A549 (cell line): ENCODE measurements at regions not wholly inside any gene's neighbourhood (a gene's known extent, or its start where the extent isn't known, plus 50 kb on each side); places are given as distances from the start of the nearest gene placed in this dataset.

Experiments used
- ATAC-seq, 2 experiments: fragments of 200-7000 bp in 1 of 2; fragments of >200 bp in 1 of 2; cut with Nextera tagmentation in 1 of 2; cut with Tn5 transposase in 1 of 2; 3 replicates each; pipeline versions ENCODE4 v1.8.0 to v1.9.1; 2018 to 2020; ENCODE audit warnings: mild to moderate bottlenecking in 1 of 2, moderate library complexity in 1 of 2
- CTCF ChIA-PET: fragments of 300-600 bp; sonication (Branson Sonifier 250); formaldehyde crosslinking; extraction: SDS; loops from one replicate; lab custom pipeline; 2021; ENCODE audit warnings: antibody characterized with exemption, inconsistent platforms; lab: Yijun Ruan, JAX
- POLR2A ChIA-PET: fragments of 350-600 bp; formaldehyde crosslinking; extraction: SDS; loops from one replicate; lab custom pipeline; 2021; ENCODE audit warnings: antibody characterized with exemption, inconsistent platforms; lab: Yijun Ruan, JAX
- DNase-seq, 2 experiments: peaks; one replicate each; pipeline versions ENCODE4 v3.0.0 to v3.0.0-alpha.2; 2011 to 2016; ENCODE audit warnings: low read depth in 1 of 2, low spot score in 1 of 2
- FAIRE-seq: peaks from 2 replicates; lab custom pipeline; 2011; peaks lifted over from hg19 to GRCh38; lab: Jason Lieb, UNC
- H3K27ac ChIP-seq, 2 experiments: fragments of >200 bp; sonication (Bioruptor Twin); formaldehyde crosslinking; 3 replicates each; pipeline ENCODE4 v1.5.1; 2016 to 2017
- H3K4me1 ChIP-seq: fragments of >200 bp; sonication (Bioruptor Twin); formaldehyde crosslinking; 3 replicates; pipeline ENCODE4 v1.6.1; 2016
- H3K4me2 ChIP-seq: fragments of >200 bp; sonication (Bioruptor Twin); formaldehyde crosslinking; 3 replicates; pipeline ENCODE4 v1.6.1; 2016
- H3K4me3 ChIP-seq: fragments of >200 bp; sonication (Bioruptor Twin); formaldehyde crosslinking; 3 replicates; pipeline ENCODE4 v1.5.1; 2016
- H3K9me3 ChIP-seq: fragments of >200 bp; sonication (Bioruptor Twin); formaldehyde crosslinking; 3 replicates; pipeline ENCODE4 v1.6.1; 2016
- BCL3 ChIP-seq: fragments of >200 bp; sonication (Bioruptor Twin); formaldehyde crosslinking; IDR thresholded peaks from 3 replicates; pipeline ENCODE4 v1.6.1; 2016
- CBX8 ChIP-seq: fragments of 200-600 bp; sonication (generic); IDR thresholded peaks from 2 replicates; pipeline ENCODE4 v1.6.1; 2016
- CEBPB ChIP-seq, 2 experiments: fragments of >200 bp in 1 of 2; sonication (Bioruptor Twin) in 1 of 2; formaldehyde crosslinking in 1 of 2; IDR thresholded peaks; 2 replicates each; pipeline ENCODE4 v1.6.1; 2012 to 2016
- CHD2 ChIP-seq: fragments of 150-350 bp; IDR thresholded peaks from 2 replicates; pipeline ENCODE4 v1.6.1; 2014; ENCODE audit warnings: low read length; ENCODE audit not compliant: partially characterized antibody
- CHD4 ChIP-seq: fragments of 200-600 bp; sonication (generic); IDR thresholded peaks from 2 replicates; pipeline ENCODE4 v1.6.1; 2016; ENCODE audit warnings: antibody characterized with exemption, mild to moderate bottlenecking, borderline replicate concordance
- CTCF ChIP-seq: fragments of >200 bp; sonication (Bioruptor Twin); formaldehyde crosslinking; IDR thresholded peaks from 3 replicates; pipeline ENCODE4 v1.5.1; 2016
- EP300 ChIP-seq, 2 experiments: fragments of >200 bp; sonication (Bioruptor Twin); formaldehyde crosslinking; IDR thresholded peaks; 2 replicates in 1 of 2; 3 replicates in 1 of 2; pipeline ENCODE4 v1.6.1; 2016 to 2017
- ESRRA ChIP-seq: fragments of 150-350 bp; IDR thresholded peaks from 2 replicates; pipeline ENCODE4 v1.6.1; 2014; ENCODE audit warnings: mild to moderate bottlenecking, low read length, borderline replicate concordance
- FOSB ChIP-seq: fragments of 250-450 bp; sonication (Bioruptor Pico); IDR thresholded peaks from 2 replicates; pipeline ENCODE4 v1.5.0; 2020; ENCODE audit warnings: mild to moderate bottlenecking, moderate library complexity
- GATA3 ChIP-seq: IDR thresholded peaks from 2 replicates; pipeline ENCODE4 v1.6.1; 2012; ENCODE audit warnings: borderline replicate concordance
- HDAC2 ChIP-seq: fragments of 200-600 bp; sonication (generic); IDR thresholded peaks from 2 replicates; pipeline ENCODE4 v1.6.1; 2016
- HMGXB4 ChIP-seq: fragments of 250-450 bp; sonication (Bioruptor Pico); IDR thresholded peaks from 2 replicates; pipeline ENCODE4 v1.5.0; 2021; ENCODE audit warnings: mild to moderate bottlenecking, moderate library complexity, borderline replicate concordance
- HOXA7 ChIP-seq: fragments of 250-450 bp; sonication (Bioruptor Pico); IDR thresholded peaks from 2 replicates; pipeline ENCODE4 v1.5.0; 2020; ENCODE audit warnings: mild to moderate bottlenecking, moderate library complexity
- HOXB13 ChIP-seq: fragments of 250-450 bp; sonication (Bioruptor Pico); IDR thresholded peaks from 2 replicates; pipeline ENCODE4 v1.5.0; 2020; ENCODE audit warnings: low read depth, mild to moderate bottlenecking, moderate library complexity
- HOXB5 ChIP-seq: fragments of 250-450 bp; sonication (Bioruptor Pico); IDR thresholded peaks from 2 replicates; pipeline ENCODE4 v1.5.0; 2020; ENCODE audit warnings: mild to moderate bottlenecking, moderate library complexity
- KDM1A ChIP-seq: fragments of 200-600 bp; sonication (generic); IDR thresholded peaks from 2 replicates; pipeline ENCODE4 v1.6.1; 2016; ENCODE audit warnings: low read depth, mild to moderate bottlenecking
- KDM5A ChIP-seq: fragments of 200-600 bp; sonication (generic); IDR thresholded peaks from 2 replicates; pipeline ENCODE4 v1.6.1; 2016; ENCODE audit warnings: antibody characterized with exemption, mild to moderate bottlenecking
- MAX ChIP-seq: IDR thresholded peaks from 2 replicates; pipeline ENCODE4 v1.6.1; 2012
- NPAS2 ChIP-seq: fragments of 250-450 bp; sonication (Bioruptor Pico); IDR thresholded peaks from 2 replicates; pipeline ENCODE4 v1.8.0; 2022; ENCODE audit warnings: mild to moderate bottlenecking, moderate library complexity, borderline replicate concordance
- RAD21 ChIP-seq, 2 experiments: fragments of >200 bp in 1 of 2; sonication (Bioruptor Twin) in 1 of 2; formaldehyde crosslinking in 1 of 2; IDR thresholded peaks in 1 of 2; conservative IDR thresholded peaks in 1 of 2; 2 replicates in 1 of 2; 3 replicates in 1 of 2; pipeline ENCODE4 v1.6.1; 2012 to 2018; ENCODE audit warnings: inconsistent platforms in 1 of 2
- RARB ChIP-seq: fragments of 250-450 bp; sonication (Bioruptor Pico); IDR thresholded peaks from 2 replicates; pipeline ENCODE4 v1.8.0; 2021; ENCODE audit warnings: mild to moderate bottlenecking, moderate library complexity
- RCOR1 ChIP-seq: fragments of 150-350 bp; IDR thresholded peaks from 2 replicates; pipeline ENCODE4 v1.6.1; 2014; ENCODE audit warnings: antibody characterized with exemption, low read length, low read depth
- SMC3 ChIP-seq: fragments of >200 bp; sonication (Bioruptor Twin); formaldehyde crosslinking; IDR thresholded peaks from 3 replicates; pipeline ENCODE4 v1.6.1; 2018; ENCODE audit warnings: inconsistent platforms
- SREBF2 ChIP-seq: fragments of 450-650 bp; IDR thresholded peaks from 2 replicates; pipeline ENCODE4 v1.6.1; 2014; ENCODE audit warnings: mild to moderate bottlenecking, moderate library complexity
- ZFP36 ChIP-seq: fragments of 450-650 bp; IDR thresholded peaks from 2 replicates; pipeline ENCODE4 v1.6.1; 2014; ENCODE audit warnings: borderline replicate concordance; ENCODE audit not compliant: partially characterized antibody
- WGBS: methylation state at CpG from one replicate; pipeline ENCODE4 v1.1.6; 2017; ENCODE audit errors: missing lambda C conversion rate; 5-methylcytosine and 5-hydroxymethylcytosine counted together

GRCh38 chr5:133713751-133714150 is 101.4 kb upstream of the FSTL4 start:
- ATAC-seq: no peak
- no peak overlapping the region for H3K27ac ChIP-seq
- FAIRE-seq: no peak
- CTCF ChIA-PET: interaction anchor here (0.6 to 1.4 kb wide), 4 partner anchors 14 to 156 kb away, joined by 3 read pairs; no protein-coding TSS in a partner anchor
- WGBS: 66% methylated on average over 6 of the region's 6 CpGs
- no peak for TF ChIP-seq NPAS2 (CRISPR knock-in tag)
- no peak for TF ChIP-seq FOSB (CRISPR knock-in tag)
- TF ChIP-seq HMGXB4 (CRISPR knock-in tag): no peak
- TF ChIP-seq EP300 (IDR thresholded peaks at IDR 0.05): no peak
- TF ChIP-seq HOXB13 (CRISPR knock-in tag): no peak
- TF ChIP-seq CHD2: no peak
- TF ChIP-seq KDM1A: no peak
- no peak for TF ChIP-seq BCL3
- no peak for TF ChIP-seq ZFP36
- no peak for TF ChIP-seq CHD4
- no peak for TF ChIP-seq CBX8
- TF ChIP-seq HOXA7 (CRISPR knock-in tag): no peak
- TF ChIP-seq RAD21 (conservative IDR thresholded peaks at IDR 0.05 in 1 of 2, IDR thresholded peaks at IDR 0.05 in 1 of 2): no peak
- no peak for TF ChIP-seq SREBF2
- TF ChIP-seq GATA3: no peak
- TF ChIP-seq, all 56 proteins: peak for 0
- DNase-seq: no peak
- POLR2A ChIA-PET: no interaction called here
- H3K4me2 ChIP-seq: no peak overlapping the region
- no peak overlapping the region for H3K4me3 ChIP-seq
- H3K9me3 ChIP-seq: no peaks in the 10 kb centered on the region; the same call in 2 of the 3 replicates
- H3K4me1 ChIP-seq: 0 out of 3 replicates have a peak, but pooled peaks cover 2% of the 10 kb centered on the region

- POLR2A ChIA-PET: no interaction called here
- H3K4me2 ChIP-seq: no peak overlapping the region
- CTCF ChIA-PET: interaction anchor here (0.6 to 1.4 kb wide), 3 partner anchors 13 to 156 kb away, joined by 3 read pairs; no protein-coding TSS in a partner anchor
- DNase-seq (no peak), FAIRE-seq (no peak), ATAC-seq (no peak)
- no peaks in the 10 kb centered on the region; the same call in 2 of the 3 replicates for H3K9me3 ChIP-seq
- no peak overlapping the region for H3K4me3 ChIP-seq
- H3K4me1 ChIP-seq: 0 out of 3 replicates have a peak, but pooled peaks cover 2% of the 10 kb centered on the region
- H3K27ac ChIP-seq: no peak overlapping the region
- TF ChIP-seq GATA3: no peak
- no peak for TF ChIP-seq CEBPB (IDR thresholded peaks at IDR 0.05)
- no peak for TF ChIP-seq KDM5A
- no peak for TF ChIP-seq HMGXB4 (CRISPR knock-in tag)
- TF ChIP-seq HDAC2: no peak
- TF ChIP-seq SMC3: no peak
- TF ChIP-seq HOXB5 (CRISPR knock-in tag): no peak
- no peak for TF ChIP-seq RARB (CRISPR knock-in tag)
- no peak for TF ChIP-seq MAX
- no peak for TF ChIP-seq CTCF
- no peak for TF ChIP-seq CHD4
- no peak for TF ChIP-seq RCOR1
- no peak for TF ChIP-seq ESRRA
Measured at GRCh38 chr5:133713209-133713608, 100.9 kb upstream of the FSTL4 start.
